ENCODE measurements at regions not wholly inside any gene's neighbourhood (a gene's known extent, or its start where the extent isn't known, plus 50 kb on each side); places are given as distances from the start of the nearest gene placed in this dataset.

DNA sequence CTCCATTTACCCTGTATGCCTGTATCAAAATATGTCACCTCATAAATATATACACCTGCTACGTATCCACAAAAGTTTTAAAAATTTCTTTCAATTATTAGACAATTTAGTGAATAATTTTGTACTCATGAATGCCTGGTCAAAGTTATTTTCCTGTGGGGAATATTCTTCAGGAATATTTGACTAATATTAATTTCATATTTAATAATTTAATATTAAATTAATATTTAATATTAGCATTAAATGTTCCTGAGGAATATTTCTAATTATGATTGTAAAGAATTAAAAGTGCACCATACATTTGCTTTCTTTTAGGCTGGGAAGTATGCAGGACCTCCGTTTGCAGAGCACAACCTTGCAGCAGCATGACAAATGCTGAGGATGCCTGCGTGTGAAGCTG, 422.7 kb downstream of the C3orf38 start:
- no peak for DNase-seq (ENCODE audit: low spot score)

DNA sequence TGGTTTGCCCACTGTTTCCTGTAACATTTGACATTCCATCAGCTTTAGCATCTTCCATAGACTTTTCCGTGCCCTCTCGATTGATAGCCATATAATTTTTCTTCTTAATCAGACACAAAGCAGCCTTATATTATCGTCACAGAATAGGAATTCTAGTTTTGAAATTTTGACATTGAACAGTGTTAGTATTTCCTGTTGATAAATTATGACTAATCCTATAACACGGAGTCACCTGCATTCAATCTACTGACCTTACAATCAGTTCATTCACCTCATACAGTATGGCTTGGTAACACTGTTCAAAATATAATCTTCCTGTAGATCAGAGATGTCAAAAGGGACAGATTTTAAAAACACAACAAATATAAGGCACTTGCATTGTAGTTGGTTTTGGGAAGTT, 423.7 kb downstream of the C3orf38 start:
- no peak for DNase-seq (ENCODE audit: low spot score)

DNA sequence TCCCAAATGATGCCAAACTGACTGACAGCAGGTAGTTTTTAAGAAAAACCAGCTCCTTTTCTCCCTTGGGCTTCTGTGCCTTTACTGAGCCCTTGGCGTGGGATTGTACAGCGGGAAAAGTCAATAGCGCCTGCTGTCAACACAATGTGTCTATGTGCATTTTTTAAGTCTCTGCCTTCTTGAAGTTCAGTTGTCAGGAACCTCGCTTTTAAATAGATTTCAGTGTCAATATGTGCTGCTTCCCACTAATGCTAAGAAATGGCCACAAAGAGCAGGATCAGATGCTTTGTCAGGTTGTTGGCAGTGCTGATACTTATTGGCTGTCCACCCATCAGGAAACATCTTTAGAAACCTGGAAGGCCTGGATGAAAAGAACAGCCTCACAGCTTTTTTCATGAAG, 424.4 kb downstream of the C3orf38 start:
- no peak for DNase-seq (ENCODE audit: low spot score)

DNA sequence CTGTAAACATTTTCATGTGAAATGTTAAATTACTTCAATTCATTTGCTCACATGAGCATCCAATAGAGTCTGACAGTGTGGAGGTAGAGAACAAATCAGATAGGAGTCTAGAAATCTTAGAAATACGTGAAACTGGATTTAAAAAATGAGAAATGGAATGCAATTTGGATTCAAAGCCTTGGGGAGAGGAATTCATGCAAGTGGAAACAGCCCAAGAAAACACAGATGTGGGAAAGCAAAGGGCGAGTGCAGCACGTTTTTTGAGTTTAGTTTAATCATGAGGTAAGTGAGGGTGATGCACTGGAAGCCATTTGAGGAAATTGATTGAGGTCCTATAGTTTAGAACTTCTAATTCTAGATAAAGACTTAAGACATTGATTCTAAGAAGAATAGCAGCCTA, 434.7 kb downstream of the C3orf38 start:
- DNase-seq (ENCODE audit: low spot score): no peak

DNA sequence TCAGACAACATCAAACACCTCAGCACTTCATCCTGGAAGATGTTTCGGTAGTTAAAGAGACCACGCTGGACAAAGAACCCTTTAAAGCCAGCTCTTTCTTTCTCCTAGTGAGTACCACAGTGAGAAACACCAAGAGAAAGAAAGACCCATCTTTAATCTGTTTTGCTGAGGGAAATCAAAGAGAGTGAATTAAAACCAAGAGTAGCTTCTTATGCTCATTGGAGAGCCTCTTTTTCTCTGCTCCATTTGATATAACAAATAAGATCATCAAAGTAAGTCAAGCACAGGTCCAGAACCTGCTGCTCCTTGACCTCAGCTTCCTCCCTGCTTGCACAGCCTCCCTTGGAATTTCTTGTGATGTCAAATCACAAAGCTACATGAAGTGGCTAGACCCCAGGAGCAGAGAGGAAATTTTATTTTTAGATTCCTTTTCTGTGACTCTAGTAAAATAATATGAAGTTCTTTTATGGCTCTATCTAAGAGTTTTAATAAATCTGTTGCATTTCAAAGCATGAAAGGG, 436.4 kb downstream of the C3orf38 start:
- no peak for DNase-seq (ENCODE audit: low spot score)

DNA sequence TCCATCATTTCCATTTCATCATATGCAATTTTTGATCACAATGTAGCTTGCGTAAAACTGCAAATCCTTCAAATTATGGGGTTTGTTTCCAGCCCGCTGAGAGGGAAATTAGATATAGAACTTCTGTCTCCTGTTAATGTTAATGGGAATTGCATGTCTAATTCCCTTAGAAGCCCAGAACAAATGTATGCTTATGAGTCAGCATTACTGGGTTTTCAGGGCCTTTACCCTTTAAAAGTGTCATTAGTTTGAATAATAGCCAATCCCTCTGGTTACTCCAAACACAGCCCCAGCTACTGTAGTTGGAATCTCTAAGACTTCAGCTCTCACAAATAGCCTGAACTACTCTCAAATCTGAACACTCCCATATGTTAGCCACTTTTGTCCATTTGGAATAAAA, 439.4 kb downstream of the C3orf38 start:
- DNase-seq (ENCODE audit: low spot score): no peak

DNA sequence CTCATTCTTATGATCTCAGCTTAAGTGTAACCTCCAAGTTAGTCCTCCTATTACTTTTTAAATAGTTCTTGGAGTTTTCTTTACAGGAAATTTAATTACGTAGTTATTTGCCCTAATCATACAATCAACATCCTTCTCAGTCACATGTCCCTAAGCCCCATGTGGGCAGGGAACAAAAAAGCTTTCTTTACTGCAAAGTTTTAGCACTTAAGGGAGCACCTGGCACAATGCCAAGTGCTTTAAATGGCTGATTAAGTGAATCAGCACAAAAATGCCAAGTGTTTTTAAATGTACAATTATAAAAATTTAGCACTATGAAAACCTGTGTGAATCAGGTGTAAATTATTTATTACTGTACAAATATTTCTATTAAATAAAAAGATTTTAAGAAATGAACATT, 445.3 kb downstream of the C3orf38 start:
- DNase-seq (ENCODE audit: low spot score): no peak

DNA sequence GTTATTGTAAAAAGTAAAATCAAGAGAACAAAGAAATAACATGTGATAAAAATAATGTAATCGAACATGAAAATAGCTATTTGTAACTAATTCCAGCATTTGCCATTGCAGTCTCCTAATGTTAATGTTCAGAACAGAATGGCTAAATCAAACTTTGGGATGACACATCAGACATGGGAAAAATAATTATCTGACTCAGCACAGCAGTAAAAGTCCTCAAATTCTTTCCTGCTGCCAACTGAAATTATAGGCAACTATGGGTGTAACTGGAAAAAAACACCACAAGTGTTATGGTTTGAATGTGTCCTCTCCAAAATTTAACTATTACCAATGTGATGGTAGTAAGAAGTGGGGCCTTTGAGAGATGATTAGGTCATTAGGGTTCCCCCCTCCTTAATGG, 446.7 kb downstream of the C3orf38 start:
- DNase-seq (ENCODE audit: low spot score): no peak

DNA sequence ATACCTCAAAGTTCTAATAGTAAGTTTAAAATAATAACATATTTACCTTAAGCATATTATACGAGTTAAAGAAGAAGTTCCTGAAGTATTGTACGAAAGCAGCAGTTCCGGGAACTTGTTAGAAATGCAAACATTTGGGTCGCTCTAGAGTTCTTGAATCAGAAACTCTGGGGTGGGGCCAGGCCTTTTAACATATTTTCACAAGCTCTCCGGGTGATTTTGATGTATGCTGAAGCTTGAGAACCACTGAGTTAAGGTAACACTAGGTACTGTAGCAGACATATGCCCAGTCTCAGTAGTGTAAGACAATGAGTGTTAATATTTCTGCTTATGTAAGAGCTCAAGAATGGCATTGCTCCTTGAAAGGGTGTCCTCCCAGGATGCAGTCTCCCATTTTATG, 461.1 kb downstream of the C3orf38 start:
- DNase-seq (ENCODE audit: low spot score): no peak

DNA sequence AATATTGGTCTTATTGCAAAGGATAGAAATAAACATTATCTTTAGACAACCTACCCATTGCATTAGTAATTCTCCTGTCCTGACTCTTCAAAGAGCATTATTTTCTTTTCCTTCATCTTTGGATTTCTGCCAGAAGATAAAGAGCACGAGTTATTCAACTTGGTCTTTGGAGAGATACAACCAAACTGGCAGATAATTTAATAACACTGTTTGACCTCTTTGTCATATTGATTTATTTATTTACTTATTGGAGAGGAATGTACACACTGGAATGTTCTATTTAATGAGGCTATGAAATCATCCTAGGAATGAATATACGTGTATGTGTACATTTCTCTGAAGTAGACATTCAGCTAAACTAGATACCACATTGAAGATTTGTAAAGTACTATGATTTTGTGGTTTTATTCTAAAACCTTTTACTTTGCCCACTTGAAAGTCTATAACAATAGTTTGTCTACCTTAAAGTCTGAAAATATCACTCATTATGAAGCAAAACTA, 462.1 kb downstream of the C3orf38 start:
- DNase-seq (ENCODE audit: low spot score): no peak

DNA sequence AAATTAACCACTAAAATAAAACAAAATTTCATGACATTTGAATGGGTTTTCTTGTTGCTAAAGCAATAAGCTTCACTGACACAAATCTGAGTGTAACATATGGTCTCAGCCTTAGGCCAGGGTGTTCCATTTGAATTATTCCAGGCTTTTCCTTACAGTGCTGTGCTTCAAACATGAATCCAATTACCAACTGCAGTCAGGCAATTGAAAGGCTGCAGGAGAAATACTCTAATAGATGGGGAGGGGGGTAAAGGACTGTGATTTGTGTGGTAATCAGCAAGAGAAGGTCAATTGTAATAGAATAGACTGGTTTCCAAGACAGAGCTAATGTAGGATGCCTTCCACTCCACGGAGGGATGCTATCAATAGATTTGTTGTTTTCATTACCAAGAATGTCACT, 466.7 kb downstream of the C3orf38 start:
- DNase-seq (ENCODE audit: low spot score): no peak

DNA sequence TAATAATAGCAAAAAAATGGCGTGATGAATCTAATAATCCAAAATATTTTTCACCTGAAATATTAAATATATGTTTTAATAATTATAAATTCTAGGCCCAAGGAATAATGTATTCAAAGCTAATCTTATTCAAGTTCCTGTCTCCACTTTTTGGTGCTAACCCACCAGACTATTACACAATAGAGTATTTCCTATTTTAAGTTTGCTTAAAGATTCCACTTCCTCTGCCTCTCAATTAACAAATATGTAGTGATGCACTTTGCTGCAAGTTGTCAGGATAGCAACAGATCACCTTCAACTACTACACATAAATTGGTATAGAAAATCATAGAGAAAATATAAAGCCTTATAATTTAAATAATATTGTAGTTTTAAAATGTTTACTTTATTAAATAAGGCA, 467.5 kb downstream of the C3orf38 start:
- DNase-seq (ENCODE audit: low spot score): no peak

DNA sequence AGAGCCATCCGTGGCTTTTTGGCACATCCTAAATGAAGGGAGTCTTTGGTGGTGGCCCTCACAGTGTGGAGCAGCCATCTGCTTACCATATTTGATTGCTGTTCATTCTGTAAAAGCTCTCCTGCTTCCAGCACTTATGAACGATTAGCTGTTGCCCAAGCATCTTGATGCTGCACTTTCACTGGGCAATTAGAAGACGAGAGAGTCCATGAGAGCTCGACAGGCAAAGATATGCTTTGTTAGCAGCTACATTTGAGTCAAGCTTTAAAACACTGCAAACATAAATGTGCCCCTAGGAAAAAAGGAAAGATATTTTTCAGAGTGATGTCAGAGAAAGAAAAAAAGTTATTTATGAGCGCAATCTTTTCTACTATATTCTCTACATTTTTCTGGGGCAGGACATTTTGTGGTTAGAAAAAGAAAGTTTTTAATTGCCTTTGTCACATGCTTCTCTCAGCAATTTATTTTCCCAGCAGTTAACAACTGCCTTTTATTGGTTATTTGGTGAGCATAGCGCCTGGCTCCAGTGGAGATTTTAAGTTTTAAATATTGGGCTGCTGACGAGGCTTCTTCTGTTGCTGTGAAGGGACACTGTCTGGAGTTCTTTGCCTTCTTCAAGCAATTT, 468.4 kb downstream of the C3orf38 start:
- no peak for DNase-seq (ENCODE audit: low spot score)

DNA sequence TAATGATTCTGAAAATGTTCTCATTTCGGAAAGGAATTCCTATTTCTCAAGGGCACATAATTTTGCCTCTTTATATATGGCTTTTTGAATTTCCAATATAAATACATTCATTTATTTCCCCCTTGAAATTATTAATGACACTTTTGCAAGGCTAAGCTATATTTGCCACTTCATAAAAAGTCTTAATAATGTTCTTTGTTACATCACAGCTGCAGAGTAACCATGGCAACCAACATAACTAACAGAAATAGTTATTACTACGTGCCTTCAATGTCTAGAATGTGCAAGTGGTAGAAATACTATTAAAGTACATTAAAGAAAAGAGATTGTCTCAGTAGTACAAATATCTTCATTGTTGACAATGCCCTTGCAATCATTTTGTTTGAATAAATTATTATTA, 471.8 kb downstream of the C3orf38 start:
- no peak for DNase-seq (ENCODE audit: low spot score)

DNA sequence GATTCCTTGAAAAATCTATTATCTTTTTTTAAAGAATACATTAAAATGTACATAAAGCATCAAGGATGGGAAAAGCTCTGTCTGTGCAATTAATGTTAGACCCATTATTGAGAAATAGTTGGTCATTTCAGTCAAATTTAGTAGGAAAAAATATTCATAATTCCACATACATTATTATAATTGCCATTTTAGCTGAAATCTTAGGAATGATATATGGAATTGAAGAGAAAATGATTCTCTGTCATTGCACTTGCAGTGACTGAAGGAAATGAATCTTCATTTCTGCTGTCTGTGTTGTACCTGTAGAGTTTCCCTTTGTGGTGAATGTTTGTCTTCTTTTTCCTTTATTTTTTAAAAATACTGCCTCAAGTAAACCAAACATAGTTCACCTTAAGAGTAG, 473.9 kb downstream of the C3orf38 start:
- DNase-seq (ENCODE audit: low spot score): no peak

DNA sequence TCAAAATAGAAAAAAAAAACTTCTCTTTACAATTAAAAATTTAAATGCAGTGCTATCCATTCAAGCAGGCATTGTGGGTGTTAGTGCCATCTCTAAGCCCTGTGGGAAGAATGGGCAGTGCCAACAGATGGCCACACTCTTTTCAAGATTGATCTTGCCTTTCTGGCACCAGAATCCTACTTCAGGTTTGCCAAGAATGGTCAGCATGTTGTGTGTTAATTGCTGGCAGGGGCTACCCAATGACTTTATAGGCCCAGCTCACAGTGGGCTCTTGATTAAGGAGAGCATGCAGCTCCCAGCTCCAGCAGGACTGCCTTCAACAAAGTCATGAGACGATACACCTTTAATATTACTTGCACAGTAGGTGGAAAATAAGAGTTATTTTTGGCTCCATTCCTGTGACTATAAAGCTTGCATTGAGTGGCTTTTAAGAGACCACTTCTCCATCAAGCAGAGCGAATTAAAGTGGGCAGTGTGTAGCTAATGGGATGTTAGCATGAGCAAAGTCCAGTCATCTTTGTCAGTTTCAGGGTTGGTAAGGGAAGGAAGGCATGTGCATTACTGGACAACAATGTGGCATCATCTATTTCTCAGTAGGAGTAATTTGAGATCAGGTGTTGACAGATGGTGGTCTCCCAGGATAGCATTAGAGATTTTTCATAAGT, 476.8 kb downstream of the C3orf38 start:
- DNase-seq (ENCODE audit: low spot score): no peak

DNA sequence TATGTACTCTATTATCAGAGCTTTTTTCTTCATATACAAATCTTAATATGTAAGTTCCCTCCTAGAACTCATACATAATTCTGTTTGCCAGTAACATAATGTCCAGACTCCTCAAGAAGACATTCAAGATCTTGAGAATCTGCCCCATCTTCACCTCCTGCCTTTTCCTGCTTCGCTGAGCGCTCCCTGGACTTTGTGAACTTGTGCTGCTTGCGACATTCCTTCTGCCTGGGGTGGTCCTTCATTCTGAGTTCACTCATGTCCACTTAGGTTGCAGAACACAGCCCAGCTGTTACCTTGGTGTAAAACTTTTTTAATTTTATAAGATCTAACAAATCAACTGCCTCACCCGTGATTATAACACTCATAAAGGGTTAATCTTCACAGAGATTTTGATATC, 478.5 kb upstream of the EPHA3 start:
- no peak for DNase-seq (ENCODE audit: low spot score)

DNA sequence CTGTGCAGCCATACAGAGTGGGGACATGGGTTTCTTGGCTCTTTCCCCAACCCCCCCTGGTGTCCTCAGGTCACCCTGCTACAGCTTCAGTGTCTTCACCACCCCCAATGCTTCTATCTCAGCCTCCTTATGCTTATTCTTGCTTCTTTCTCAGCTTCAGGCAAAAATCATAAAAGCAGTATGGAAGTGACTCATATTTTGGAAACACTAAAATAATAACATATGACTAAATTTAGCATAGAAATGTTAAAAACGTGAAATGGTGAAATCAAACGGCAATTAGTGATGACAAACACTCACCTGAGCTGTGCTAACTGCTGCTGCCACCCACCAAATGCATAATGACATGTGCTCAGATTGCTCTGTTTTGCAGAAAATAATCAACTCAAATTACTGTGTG, 475.2 kb upstream of the EPHA3 start:
- no peak for DNase-seq (ENCODE audit: low spot score)

DNA sequence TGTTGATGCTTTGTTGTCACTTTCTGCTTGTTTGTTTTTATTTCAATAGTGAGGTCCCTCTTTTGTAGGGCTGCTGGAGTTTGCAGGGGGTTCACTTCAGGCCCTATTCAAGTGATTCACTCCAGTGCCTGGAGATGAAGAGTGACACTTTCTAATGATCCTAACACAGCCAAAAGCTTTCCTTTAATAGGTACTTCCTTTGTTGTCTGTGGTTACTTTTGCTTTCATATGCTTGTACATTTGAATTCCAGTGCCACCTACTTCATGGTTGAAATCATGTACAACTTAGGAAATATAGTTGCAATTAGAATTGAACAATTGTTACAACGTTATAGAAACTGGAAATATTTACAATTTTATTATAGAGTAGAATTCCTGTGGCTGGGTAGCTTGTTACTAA, 466.8 kb upstream of the EPHA3 start:
- DNase-seq (ENCODE audit: low spot score): no peak

DNA sequence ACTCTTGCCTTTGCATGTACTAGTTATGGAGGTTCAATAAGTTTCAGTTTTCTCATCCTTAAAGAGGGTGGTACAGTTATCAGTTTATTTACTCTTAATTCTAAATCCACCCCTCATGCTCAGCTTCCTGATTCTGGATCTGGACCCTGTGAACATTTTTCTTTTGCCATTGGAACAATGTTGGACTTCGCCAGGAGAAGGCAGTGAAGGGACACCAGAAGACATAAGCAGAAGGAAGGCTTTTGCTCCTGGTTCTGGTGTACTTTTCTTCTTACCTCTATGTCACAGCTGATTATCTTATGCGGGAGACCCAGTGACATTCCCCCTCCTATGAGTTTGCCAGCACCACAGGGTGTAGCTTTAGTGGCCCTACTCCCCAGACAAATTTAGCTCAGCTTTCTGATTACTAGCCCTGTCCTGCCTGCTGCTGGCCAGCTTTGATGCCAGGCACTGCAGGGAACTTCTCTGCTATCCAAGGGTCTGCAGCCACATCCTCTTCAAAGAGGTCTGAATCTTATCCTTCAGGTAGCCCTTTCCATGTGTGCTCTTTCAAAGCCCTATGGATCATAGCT, 466.3 kb upstream of the EPHA3 start:
- DNase-seq (ENCODE audit: low spot score): no peak

DNA sequence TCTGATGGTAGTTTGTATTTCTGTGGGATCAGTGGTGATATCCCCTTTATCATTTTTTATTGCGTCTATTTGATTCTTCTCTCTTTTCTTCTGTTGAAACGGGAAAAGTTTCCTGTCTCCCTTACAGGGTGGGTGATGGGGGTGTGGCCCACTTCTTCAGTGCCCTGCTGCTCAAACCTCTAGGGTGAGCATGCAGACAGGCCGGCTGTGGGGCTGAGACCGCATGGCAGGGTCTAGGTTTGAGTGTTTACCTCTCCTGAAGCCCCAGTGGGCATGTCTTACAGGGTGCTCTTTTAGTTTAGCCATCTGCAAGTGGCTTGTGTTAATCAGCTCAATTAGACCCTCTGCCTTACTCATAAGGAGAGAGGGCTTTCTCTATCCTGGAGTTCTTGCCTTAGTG, 450.0 kb upstream of the EPHA3 start:
- no peak for DNase-seq (ENCODE audit: low spot score)

DNA sequence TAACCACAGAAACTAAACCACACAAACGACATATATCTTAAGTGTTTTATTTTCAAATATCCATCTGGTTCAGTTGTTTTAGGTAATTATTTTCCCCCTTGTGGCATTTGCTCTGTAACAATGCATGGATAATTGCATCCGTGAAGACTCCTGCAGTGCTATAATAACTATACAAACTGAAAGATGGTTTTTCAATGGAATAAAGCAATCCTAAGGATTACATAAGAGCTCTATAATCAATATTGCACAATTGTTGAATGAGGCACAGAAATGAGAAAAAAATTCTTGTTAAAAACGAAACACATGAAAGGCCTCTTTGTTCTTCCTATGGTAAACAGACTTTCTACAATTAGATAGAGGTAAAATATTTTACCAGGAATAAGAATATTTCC, 446.0 kb upstream of the EPHA3 start:
- DNase-seq (ENCODE audit: low spot score): no peak

DNA sequence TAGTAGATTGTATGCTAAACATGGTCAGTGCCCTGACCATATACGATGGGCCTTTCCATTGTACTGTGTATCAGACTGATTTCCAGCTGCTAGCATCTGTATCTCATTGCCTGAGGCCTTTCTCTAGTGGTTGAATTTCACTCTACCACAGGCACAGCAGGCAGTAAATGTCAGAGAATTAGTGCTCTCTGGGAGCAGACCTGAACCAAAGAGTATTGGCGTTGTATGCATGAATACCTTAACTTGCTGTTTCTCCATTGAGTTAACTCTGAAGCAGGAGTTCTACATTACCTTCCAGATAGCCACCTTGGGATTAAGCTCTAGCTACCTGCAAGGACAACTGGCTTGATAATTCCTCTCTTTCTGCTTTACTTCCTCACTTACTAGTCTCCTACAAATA, 439.2 kb upstream of the EPHA3 start:
- DNase-seq (ENCODE audit: low spot score): no peak

Measured in SK-N-DZ (cell line).